Right lobe of liver (tissue), 6 donors: ENCODE measurements at regions not wholly inside any gene's neighbourhood (a gene's known extent, or its start where the extent isn't known, plus 50 kb on each side); places are given as distances from the start of the nearest gene placed in this dataset.

Experiments
- ATAC-seq, 4 donors: fragments of 200-7000 bp; cut with Tn5 transposase; one replicate each; pipeline ENCODE4 v1.9.1; 2020; ENCODE audit warnings: mild to moderate bottlenecking in 4 of 4, moderate library complexity in 4 of 4
- DNase-seq, 3 donors: peaks; one replicate each; pipeline ENCODE4 v3.0.0-alpha.2; 2020
- H3K27ac ChIP-seq, 3 donors: fragments of 200-600 bp; one replicate each; pipeline ENCODE4 v1.8.0; 2022
- H3K27me3 ChIP-seq, 2 donors: fragments of 200-600 bp; one replicate each; pipeline ENCODE4 v1.8.0; 2022
- H3K36me3 ChIP-seq, 4 donors: fragments of 200-600 bp; sonication (generic) in 1 of 4; one replicate each; pipeline versions ENCODE4 v1.5.1 to v1.8.0; 2017 to 2022; ENCODE audit warnings: control low read depth in 1 of 4
- H3K4me1 ChIP-seq, 4 donors: fragments of 200-600 bp; sonication (generic) in 1 of 4; one replicate each; pipeline versions ENCODE4 v1.5.1 to v1.8.0; 2017 to 2022; ENCODE audit warnings: control low read depth in 1 of 4
- H3K4me3 ChIP-seq, 3 donors: fragments of 200-600 bp; one replicate each; pipeline ENCODE4 v1.8.0; 2022
- H3K9me3 ChIP-seq, 4 donors: fragments of 200-600 bp; sonication (generic) in 1 of 4; one replicate each; pipeline versions ENCODE4 v1.5.1 to v1.8.0; 2017 to 2022; ENCODE audit warnings: control low read depth in 1 of 4
- CTCF ChIP-seq, 4 donors: fragments of 200-600 bp in 3 of 4; fragments of 450-650 bp in 1 of 4; IDR thresholded peaks; one replicate each; pipeline versions ENCODE4 v1.5.1 to v1.8.0; 2016 to 2022; ENCODE audit warnings: antibody characterized with exemption in 4 of 4, mild to moderate bottlenecking in 2 of 4
- POLR2A ChIP-seq: fragments of 450-650 bp; IDR thresholded peaks from one replicate; pipeline ENCODE4 v1.6.1; 2017; ENCODE audit warnings: antibody characterized with exemption, mild to moderate bottlenecking
- WGBS: methylation state at CpG from one replicate; pipeline ENCODE4 v1.1.6; 2018; ENCODE audit warnings: low coverage, low lambda C conversion rate; ENCODE audit not compliant: insufficient coverage; ENCODE audit errors: missing lambda C conversion rate; 5-methylcytosine and 5-hydroxymethylcytosine counted together
- intact Hi-C, 2 donors: fragments of 100-400 bp; cut with DNase I; formaldehyde crosslinking; loops; one replicate each; pipeline versions ENCODE4 v1.11.2 to v1.14.1; 2022
- donor health status: DM: no; HTN: yes; CAD: no.
- donor health status: DM: no; HTN: no; CAD: no.
- donor health status: DM: no; HTN: no; CAD: no.
- donor health status: DM: no; HTN: yes; CAD: no.
- donor health status: DM: no; HTN: yes; CAD: no.

GRCh38 chr9:71250581-71250980, 129.2 kb upstream of the TRPM3 start:
- Histone ChIP-seq H3K27ac (no peak overlapping the region), H3K27me3 (no peaks in the 10 kb centered on the region), H3K4me3 (no peak overlapping the region), H3K36me3 (no peaks in the 10 kb centered on the region), H3K9me3 (no peaks in the 10 kb centered on the region), H3K4me1 (peaks cover 0 to 32% (median 3%) of the 10 kb centered on the region in 4 donors)
- ATAC-seq = peak in 1 of 4 donors; percentile 29
- 34% methylated on average over 4 of the region's 4 CpGs for WGBS
- no peak for DNase-seq
- intact Hi-C loops = loop anchor here in 1 of 2 donors (5.0 kb wide), 1 partner anchor 323 kb away; no protein-coding TSS in a partner anchor
- no peak for TF ChIP-seq POLR2A
- TF ChIP-seq CTCF (IDR thresholded peaks at IDR 0.05) = no peak

- H3K4me1 ChIP-seq = peaks cover 0 to 25% (median 3%) of the 10 kb centered on the region in 4 donors
- no peaks in the 10 kb centered on the region for H3K27me3 ChIP-seq
- no peak overlapping the region for H3K27ac ChIP-seq
- no peak overlapping the region for H3K4me3 ChIP-seq
- H3K9me3 ChIP-seq = no peaks in the 10 kb centered on the region
- 11% methylated on average over 5 of the region's 5 CpGs for WGBS
- DNase-seq = no peak
- intact Hi-C loops = loop anchor here in 1 of 2 donors (5.0 kb wide), 1 partner anchor 323 kb away; no protein-coding TSS in a partner anchor
- ATAC-seq = peak; percentile 94 to 98 (median 97)
- peak; percentile 82 to 95 (median 84) for TF ChIP-seq CTCF (IDR thresholded peaks at IDR 0.05)
- TF ChIP-seq POLR2A = no peak
- no peaks in the 10 kb centered on the region for H3K36me3 ChIP-seq
Measured at GRCh38 chr9:71249729-71250317, 128.4 kb upstream of the TRPM3 start.

- intact Hi-C loops = no loop called here
- Histone ChIP-seq H3K36me3 (no peaks in the 10 kb centered on the region), H3K9me3 (no peaks in the 10 kb centered on the region), H3K4me3 (no peak overlapping the region), H3K27ac (no peak overlapping the region), H3K27me3 (no peaks in the 10 kb centered on the region), H3K4me1 (peaks cover 0 to 17% (median 2%) of the 10 kb centered on the region in 4 donors)
- DNase-seq (no peak), ATAC-seq (no peak)
- no peak for TF ChIP-seq CTCF (IDR thresholded peaks at IDR 0.05)
- no peak for TF ChIP-seq POLR2A
Measured at GRCh38 chr9:71245651-71246050, 124.2 kb upstream of the TRPM3 start.

GRCh38 chr9:71243951-71244350, 122.5 kb upstream of the TRPM3 start:
- TF ChIP-seq CTCF (IDR thresholded peaks at IDR 0.05) (no peak), POLR2A (no peak)
- H3K27me3 ChIP-seq = no peaks in the 10 kb centered on the region
- intact Hi-C loops = no loop called here
- H3K4me1 ChIP-seq = peaks cover 0 to 14% (median 2%) of the 10 kb centered on the region in 4 donors
- H3K36me3 ChIP-seq = no peaks in the 10 kb centered on the region
- no peak overlapping the region for H3K4me3 ChIP-seq
- no peaks in the 10 kb centered on the region for H3K9me3 ChIP-seq
- WGBS = 74% methylated on average over 5 of the region's 5 CpGs
- H3K27ac ChIP-seq = no peak overlapping the region
- ATAC-seq (no peak), DNase-seq (no peak)

GRCh38 chr9:71242081-71242480, 120.7 kb upstream of the TRPM3 start:
- no peak for DNase-seq
- Histone ChIP-seq H3K4me3 (no peak overlapping the region), H3K27me3 (no peaks in the 10 kb centered on the region), H3K27ac (no peak overlapping the region), H3K4me1 (peaks cover 0 to 14% (median 2%) of the 10 kb centered on the region in 4 donors), H3K36me3 (no peaks in the 10 kb centered on the region), H3K9me3 (no peaks in the 10 kb centered on the region)
- no peak for TF ChIP-seq CTCF (IDR thresholded peaks at IDR 0.05)
- TF ChIP-seq POLR2A = no peak
- intact Hi-C loops = no loop called here
- WGBS = 95% methylated on average over 6 of the region's 6 CpGs
- ATAC-seq = no peak
